ENCODE measurements at regions not wholly inside any gene's neighbourhood (a gene's known extent, or its start where the extent isn't known, plus 50 kb on each side); places are given as distances from the start of the nearest gene placed in this dataset.

- TF ChIP-seq SP1 (IDR thresholded peaks at IDR 0.05) (no peak), FOXM1 (IDR thresholded peaks at IDR 0.05; ENCODE audit: borderline replicate concordance) (no peak), TARDBP (IDR thresholded peaks at IDR 0.05) (no peak), FOXK2 (IDR thresholded peaks at IDR 0.05) (no peak), SUZ12 (IDR thresholded peaks at IDR 0.05) (no peak), FOXA1 (IDR thresholded peaks at IDR 0.05) (no peak), NFRKB (IDR thresholded peaks at IDR 0.05) (no peak), BHLHE40 (IDR thresholded peaks at IDR 0.05; ENCODE audit: borderline replicate concordance) (no peak), PKNOX1 (IDR thresholded peaks at IDR 0.05) (no peak), ARNT (IDR thresholded peaks at IDR 0.05) (no peak)
Measured at GRCh38 chr12:107340898-107341297, 247.5 kb upstream of the CRY1 start.
